Panc1 (cell line): ENCODE measurements at regions not wholly inside any gene's neighbourhood (a gene's known extent, or its start where the extent isn't known, plus 50 kb on each side); places are given as distances from the start of the nearest gene placed in this dataset.

ENCODE experiments used
- ATAC-seq: fragments of 200-7000 bp; cut with Tn5 transposase; 2 replicates; pipeline ENCODE4 v1.9.1; 2020; ENCODE audit warnings: mild to moderate bottlenecking, moderate library complexity
- BruUV-seq: library from RNA; stranded (reverse); fragments of 400-500 nt; replicated peaks from 2 replicates; lab custom pipeline; 2021; lab: Mats Ljungman, UMichigan
- CTCF ChIA-PET: fragments of 300-600 bp; sonication (Branson Sonifier 250); formaldehyde crosslinking; loops from one replicate; lab custom pipeline; 2022; ENCODE audit warnings: antibody characterized with exemption; lab: Charles Lee
- POLR2A ChIA-PET: fragments of 300-600 bp; sonication (Branson Sonifier 250); formaldehyde crosslinking; loops from one replicate; lab custom pipeline; 2022; ENCODE audit warnings: antibody characterized with exemption; lab: Charles Lee
- DNase-seq: peaks from one replicate; pipeline ENCODE4 v3.0.0-alpha.2; 2010; ENCODE audit warnings: low read depth, low spot score
- H3K27ac ChIP-seq: 2 replicates; pipeline ENCODE4 v1.5.1; 2011; ENCODE audit warnings: mild to moderate bottlenecking, low read length, inconsistent platforms
- H3K27me3 ChIP-seq: fragments of 200-500 bp; sonication (Bioruptor generic); 2 replicates; pipeline ENCODE4 v1.6.0; 2014; ENCODE audit warnings: low read length, inconsistent platforms; ENCODE audit not compliant: control insufficient read depth, insufficient read depth
- H3K36me3 ChIP-seq: fragments of 200-500 bp; sonication (Bioruptor generic); 2 replicates; pipeline ENCODE4 v1.5.1; 2014; ENCODE audit warnings: inconsistent platforms, mild to moderate bottlenecking, low read length, moderate library complexity; ENCODE audit not compliant: control insufficient read depth, insufficient read depth
- H3K4me1 ChIP-seq: 2 replicates; pipeline ENCODE4 v1.5.1; 2011; ENCODE audit warnings: inconsistent platforms, mild to moderate bottlenecking, low read length, moderate library complexity; ENCODE audit not compliant: control insufficient read depth, insufficient read depth
- H3K4me3 ChIP-seq, 2 experiments: 2 replicates each; pipeline ENCODE4 v1.5.1; 2011 to 2012; ENCODE audit warnings: low read depth in 2 of 2, low read length in 2 of 2, mild to moderate bottlenecking in 2 of 2, inconsistent platforms in 1 of 2, moderate library complexity in 1 of 2
- H3K9me3 ChIP-seq: fragments of 200-500 bp; sonication (Bioruptor generic); 2 replicates; pipeline ENCODE4 v1.5.1; 2014; ENCODE audit warnings: low read depth, mild to moderate bottlenecking, inconsistent platforms, low read length, moderate library complexity; ENCODE audit not compliant: control insufficient read depth, insufficient read depth
- CTCF ChIP-seq: fragments of 450-650 bp; IDR thresholded peaks from 2 replicates; pipeline ENCODE4 v1.5.1; 2017; ENCODE audit warnings: mild to moderate bottlenecking
- POLR2AphosphoS5 ChIP-seq: IDR thresholded peaks from 2 replicates; pipeline ENCODE4 v1.6.1; 2012; ENCODE audit warnings: mild to moderate bottlenecking, low read depth, low read length, moderate library complexity
- REST ChIP-seq, 2 experiments: IDR thresholded peaks; 2 replicates each; pipeline ENCODE4 v1.6.1; 2011 to 2012; ENCODE audit warnings: low read depth in 2 of 2, control low read depth in 1 of 2, low read length in 1 of 2, mild to moderate bottlenecking in 1 of 2, moderate library complexity in 1 of 2; ENCODE audit not compliant: insufficient read depth in 1 of 2
- SIN3A ChIP-seq: IDR thresholded peaks from 2 replicates; pipeline ENCODE4 v1.6.1; 2012; ENCODE audit warnings: low read depth, mild to moderate bottlenecking, low read length, moderate library complexity, borderline replicate concordance; ENCODE audit not compliant: insufficient read depth
- TCF7L2 ChIP-seq: IDR thresholded peaks from 2 replicates; pipeline ENCODE4 v1.6.1; 2011; ENCODE audit warnings: mild to moderate bottlenecking, low read depth, low read length, inconsistent platforms
- in situ Hi-C: cut with HindIII; loops from 2 replicates; pipeline ENCODE4 v1.10.0; 2016; ENCODE audit warnings: low sequenced_read_pairs, low pct_unique_long_range_greater_than_20kb
- intact Hi-C: fragments of 100-400 bp; cut with micrococcal nuclease; formaldehyde crosslinking; loops from one replicate; pipeline ENCODE4 v1.10.0; 2022; ENCODE audit not compliant: unreplicated experiment

DNA sequence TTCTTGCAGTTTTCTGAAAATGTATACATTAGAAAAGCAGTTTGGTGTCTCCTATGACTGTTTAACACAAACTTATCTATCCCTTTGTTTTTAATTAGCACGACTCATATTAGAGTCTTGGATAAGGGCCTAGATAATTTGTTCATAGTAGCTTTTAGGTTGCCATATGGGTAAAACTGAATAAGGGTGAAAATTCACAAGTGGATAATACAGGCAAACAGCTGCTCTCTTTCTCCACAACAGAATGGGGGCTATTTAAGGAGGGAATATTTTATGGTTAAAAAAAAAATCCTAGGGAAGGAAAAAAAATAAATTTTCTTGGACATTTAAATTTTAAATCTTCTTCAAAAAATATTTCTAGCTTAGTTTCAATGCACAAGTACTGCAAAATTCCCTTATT lies 1416.1 kb downstream of the GATA3 start:
- no peak for DNase-seq
- no peaks in the 10 kb centered on the region for H3K27me3 ChIP-seq
- ATAC-seq, result no peak
- no peaks in the 10 kb centered on the region for H3K9me3 ChIP-seq
- H3K27ac ChIP-seq, result no peak overlapping the region
- no TSS peak for BruUV-seq
- CTCF ChIA-PET, result no interaction called here
- no peaks in the 10 kb centered on the region for H3K36me3 ChIP-seq
- TF ChIP-seq POLR2AphosphoS5 (no peak), CTCF (no peak), TCF7L2 (no peak), REST (IDR thresholded peaks at IDR 0.05; ENCODE audit: insufficient read depth in 1 of 2, low read depth in 2 of 2, low read length in 1 of 2) (no peak), SIN3A (no peak)
- intact Hi-C loops (no loop called here), in situ Hi-C loops (no loop called here)
- POLR2A ChIA-PET, result no interaction called here
- H3K4me3 ChIP-seq, result no peak overlapping the region
- H3K4me1 ChIP-seq, result no peaks in the 10 kb centered on the region

GRCh38 chr10:9501944-9502343 lies 1447.5 kb downstream of the GATA3 start:
- TF ChIP-seq CTCF (no peak), TCF7L2 (no peak), POLR2AphosphoS5 (no peak), SIN3A (no peak), REST (IDR thresholded peaks at IDR 0.05; ENCODE audit: insufficient read depth in 1 of 2, low read depth in 2 of 2, low read length in 1 of 2) (no peak)
- H3K27me3 ChIP-seq, result no peaks in the 10 kb centered on the region
- no peaks in the 10 kb centered on the region for H3K9me3 ChIP-seq
- no TSS peak for BruUV-seq
- intact Hi-C loops, result no loop called here
- in situ Hi-C loops, result no loop called here
- ATAC-seq (no peak), DNase-seq (no peak)
- no peak overlapping the region for H3K27ac ChIP-seq
- no peaks in the 10 kb centered on the region for H3K4me1 ChIP-seq
- H3K36me3 ChIP-seq, result no peaks in the 10 kb centered on the region
- POLR2A ChIA-PET, result no interaction called here
- H3K4me3 ChIP-seq, result no peak overlapping the region
- CTCF ChIA-PET, result no interaction called here
